ENCODE measurements at regions not wholly inside any gene's neighbourhood (a gene's known extent, or its start where the extent isn't known, plus 50 kb on each side); places are given as distances from the start of the nearest gene placed in this dataset.

GRCh38 chr2:228359473-228359872, 178.0 kb upstream of the SPHKAP start:
- no peak for TF ChIP-seq POLR2AphosphoS5 (IDR thresholded peaks at IDR 0.05)
- no peak for TF ChIP-seq POLR2A (IDR thresholded peaks at IDR 0.05)
- TF ChIP-seq, protein P1, sequence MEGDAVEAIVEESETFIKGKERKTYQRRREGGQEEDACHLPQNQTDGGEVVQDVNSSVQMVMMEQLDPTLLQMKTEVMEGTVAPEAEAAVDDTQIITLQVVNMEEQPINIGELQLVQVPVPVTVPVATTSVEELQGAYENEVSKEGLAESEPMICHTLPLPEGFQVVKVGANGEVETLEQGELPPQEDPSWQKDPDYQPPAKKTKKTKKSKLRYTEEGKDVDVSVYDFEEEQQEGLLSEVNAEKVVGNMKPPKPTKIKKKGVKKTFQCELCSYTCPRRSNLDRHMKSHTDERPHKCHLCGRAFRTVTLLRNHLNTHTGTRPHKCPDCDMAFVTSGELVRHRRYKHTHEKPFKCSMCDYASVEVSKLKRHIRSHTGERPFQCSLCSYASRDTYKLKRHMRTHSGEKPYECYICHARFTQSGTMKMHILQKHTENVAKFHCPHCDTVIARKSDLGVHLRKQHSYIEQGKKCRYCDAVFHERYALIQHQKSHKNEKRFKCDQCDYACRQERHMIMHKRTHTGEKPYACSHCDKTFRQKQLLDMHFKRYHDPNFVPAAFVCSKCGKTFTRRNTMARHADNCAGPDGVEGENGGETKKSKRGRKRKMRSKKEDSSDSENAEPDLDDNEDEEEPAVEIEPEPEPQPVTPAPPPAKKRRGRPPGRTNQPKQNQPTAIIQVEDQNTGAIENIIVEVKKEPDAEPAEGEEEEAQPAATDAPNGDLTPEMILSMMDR (IDR thresholded peaks at IDR 0.05), result no peak
- TF ChIP-seq EP300 (IDR thresholded peaks at IDR 0.05), result no peak

Data from stomach (tissue), 4 donors.